ENCODE measurements at regions not wholly inside any gene's neighbourhood (a gene's known extent, or its start where the extent isn't known, plus 50 kb on each side); places are given as distances from the start of the nearest gene placed in this dataset.

- H3K36me3 ChIP-seq (replicated peaks in 1 of 2; ENCODE audit: control extremely low read depth in 1 of 2, control insufficient read depth in 1 of 2, extremely low read depth in 1 of 2, insufficient read depth in 2 of 2, low read length in 1 of 2) = no peaks in the 10 kb centered on the region
- DNase-seq = peak; percentile 57
- H3K79me2 ChIP-seq (ENCODE audit: control insufficient read depth, insufficient read depth, low read length) = no peaks in the 10 kb centered on the region
- no peak overlapping the region for H3K4me3 ChIP-seq (ENCODE audit: control extremely low read depth in 1 of 5, extremely low read depth in 1 of 5, insufficient read depth in 1 of 5, low read depth in 2 of 5, low read length in 4 of 5)
- no peaks in the 10 kb centered on the region for H3K27me3 ChIP-seq (replicated peaks in 1 of 4; ENCODE audit: control extremely low read depth in 1 of 4, control insufficient read depth in 3 of 4, insufficient read depth in 4 of 4, low read length in 3 of 4)
- Mint-ChIP-seq H3K4me1 (peaks cover 2% of the 10 kb centered on the region), H3K4me3 (no peak overlapping the region), H3K27me3 (peaks cover 19% of the 10 kb centered on the region), H3K27ac (no peak overlapping the region), H3K9me3 (ENCODE audit: insufficient read depth) (no peaks in the 10 kb centered on the region)
- 58% methylated on average over 13 of the region's 18 CpGs for WGBS (ENCODE audit: insufficient coverage)
- no peaks in the 10 kb centered on the region for H3K9me3 ChIP-seq (ENCODE audit: control extremely low read depth in 1 of 3, control insufficient read depth in 2 of 3, insufficient read depth in 1 of 3, low read length in 2 of 3)
- H3K4me2 ChIP-seq (replicated peaks; ENCODE audit: low read depth, low read length, poor library complexity, severe bottlenecking) = no peak overlapping the region
- intact Hi-C loops (cut with micrococcal nuclease) = no loop called here
- no peak for ATAC-seq (ENCODE audit: low read depth)
- no peak overlapping the region for H3K9ac ChIP-seq (ENCODE audit: low read length)
- ChIA-PET CTCF (interaction anchor here (0.8 to 3.8 kb wide), 11 partner anchors 11 to 367 kb away, joined by 3 to 52 read pairs (median 4); no protein-coding TSS in a partner anchor), POLR2A (no interaction called here)
- H3K4me1 ChIP-seq (ENCODE audit: control insufficient read depth in 2 of 2, insufficient read depth in 2 of 2, low read length in 2 of 2) = no peaks in the 10 kb centered on the region
- H2AFZ ChIP-seq (ENCODE audit: insufficient read depth, low read depth, low read length, poor library complexity, severe bottlenecking) = no peak overlapping the region
- no peak overlapping the region for H3K27ac ChIP-seq (ENCODE audit: low read length in 2 of 2)
- TF ChIP-seq CTCF (IDR thresholded peaks at IDR 0.05) = peak; percentile 73
- no peak for TF ChIP-seq EZH2 (IDR thresholded peaks at IDR 0.05; ENCODE audit: borderline replicate concordance, insufficient read depth, low read depth, low read length, poor library complexity, severe bottlenecking)
- H4K20me1 ChIP-seq (ENCODE audit: control insufficient read depth, insufficient read depth, low read length, poor library complexity, severe bottlenecking) = no peaks in the 10 kb centered on the region
Observed at GRCh38 chr18:24726727-24727492, 266.5 kb downstream of the HRH4 start.

- no peak overlapping the region for H3K4me3 Mint-ChIP-seq
- peaks cover 2% of the 10 kb centered on the region for H3K4me1 Mint-ChIP-seq
Observed at GRCh38 chr18:24727685-24728084, 267.2 kb downstream of the HRH4 start.

More at GRCh38 chr18:24727685-24728084, 267.2 kb downstream of the HRH4 start:
- no peaks in the 10 kb centered on the region for H3K27me3 ChIP-seq (replicated peaks in 1 of 4; ENCODE audit: control extremely low read depth in 1 of 4, control insufficient read depth in 3 of 4, insufficient read depth in 4 of 4, low read length in 3 of 4)
- no peak overlapping the region for H3K27ac Mint-ChIP-seq
- 80% methylated on average over 1 of the region's 6 CpGs for WGBS (ENCODE audit: insufficient coverage)
- H3K4me2 ChIP-seq (replicated peaks; ENCODE audit: low read depth, low read length, poor library complexity, severe bottlenecking) = no peak overlapping the region
- no peak overlapping the region for H3K9ac ChIP-seq (ENCODE audit: low read length)
- ChIA-PET CTCF (interaction anchor here (3.8 kb wide), 1 partner anchor 240 kb away, joined by 52 read pairs; no protein-coding TSS in a partner anchor), POLR2A (no interaction called here)
- no peaks in the 10 kb centered on the region for H4K20me1 ChIP-seq (ENCODE audit: control insufficient read depth, insufficient read depth, low read length, poor library complexity, severe bottlenecking)
- no peaks in the 10 kb centered on the region for H3K36me3 ChIP-seq (replicated peaks in 1 of 2; ENCODE audit: control extremely low read depth in 1 of 2, control insufficient read depth in 1 of 2, extremely low read depth in 1 of 2, insufficient read depth in 2 of 2, low read length in 1 of 2)
- H3K27me3 Mint-ChIP-seq = peaks cover 19% of the 10 kb centered on the region
- H2AFZ ChIP-seq (ENCODE audit: insufficient read depth, low read depth, low read length, poor library complexity, severe bottlenecking) = no peak overlapping the region
- TF ChIP-seq EZH2 (IDR thresholded peaks at IDR 0.05; ENCODE audit: borderline replicate concordance, insufficient read depth, low read depth, low read length, poor library complexity, severe bottlenecking) (no peak), CTCF (IDR thresholded peaks at IDR 0.05) (no peak)
- ATAC-seq (ENCODE audit: low read depth) (no peak), DNase-seq (no peak)
- H3K9me3 Mint-ChIP-seq (ENCODE audit: insufficient read depth) = no peaks in the 10 kb centered on the region
- H3K4me1 ChIP-seq (ENCODE audit: control insufficient read depth in 2 of 2, insufficient read depth in 2 of 2, low read length in 2 of 2) = no peaks in the 10 kb centered on the region
- intact Hi-C loops (cut with micrococcal nuclease) = no loop called here
- H3K27ac ChIP-seq (ENCODE audit: low read length in 2 of 2) = no peak overlapping the region
- H3K9me3 ChIP-seq (ENCODE audit: control extremely low read depth in 1 of 3, control insufficient read depth in 2 of 3, insufficient read depth in 1 of 3, low read length in 2 of 3) = no peaks in the 10 kb centered on the region
- no peak overlapping the region for H3K4me3 ChIP-seq (ENCODE audit: control extremely low read depth in 1 of 5, extremely low read depth in 1 of 5, insufficient read depth in 1 of 5, low read depth in 2 of 5, low read length in 4 of 5)
- no peaks in the 10 kb centered on the region for H3K79me2 ChIP-seq (ENCODE audit: control insufficient read depth, insufficient read depth, low read length)

All from B cell (primary cell).